H9 (cell line): ENCODE measurements at regions not wholly inside any gene's neighbourhood (a gene's known extent, or its start where the extent isn't known, plus 50 kb on each side); places are given as distances from the start of the nearest gene placed in this dataset.
A peak's percentile ranks its signal among the peaks of the same experiment; 100 is the strongest.

ENCODE experiments used
- DNase-seq: peaks from one replicate; pipeline ENCODE4 v3.0.0-alpha.2; 2017
- H2AFZ ChIP-seq: one replicate; pipeline ENCODE4 v1.6.1; 2013; ENCODE audit warnings: mild to moderate bottlenecking, low read length, control low read depth, moderate library complexity
- H2AK5ac ChIP-seq: 2 replicates; pipeline ENCODE4 v1.6.1; 2013; ENCODE audit warnings: low read length, control low read depth, mixed read lengths; ENCODE audit not compliant: insufficient read length
- H2BK120ac ChIP-seq: one replicate; pipeline ENCODE4 v1.6.1; 2013; ENCODE audit warnings: low read depth, mild to moderate bottlenecking, low read length, control low read depth, inconsistent platforms; ENCODE audit not compliant: poor library complexity, severe bottlenecking
- H2BK12ac ChIP-seq: 2 replicates; pipeline ENCODE4 v1.6.1; 2013; ENCODE audit warnings: low read length, control low read depth, mixed read lengths, low read depth; ENCODE audit not compliant: insufficient read length
- H2BK15ac ChIP-seq: 2 replicates; pipeline ENCODE4 v1.6.1; 2013; ENCODE audit warnings: low read depth, low read length, control low read depth
- H2BK20ac ChIP-seq: one replicate; pipeline ENCODE4 v1.6.1; 2013; ENCODE audit warnings: low read depth, mild to moderate bottlenecking, low read length, control low read depth, inconsistent platforms; ENCODE audit not compliant: poor library complexity, severe bottlenecking
- H2BK5ac ChIP-seq: 2 replicates; pipeline ENCODE4 v1.6.1; 2013; ENCODE audit warnings: low read length, control low read depth, mixed read lengths; ENCODE audit not compliant: insufficient read length
- H3K14ac ChIP-seq: 2 replicates; pipeline ENCODE4 v1.6.1; 2013; ENCODE audit warnings: low read length, control low read depth; ENCODE audit not compliant: insufficient read depth
- H3K18ac ChIP-seq: 2 replicates; pipeline ENCODE4 v1.6.1; 2013; ENCODE audit warnings: low read depth, mild to moderate bottlenecking, mixed read lengths, low read length, control low read depth; ENCODE audit not compliant: insufficient read length
- H3K23ac ChIP-seq: 2 replicates; pipeline ENCODE4 v1.6.1; 2013; ENCODE audit warnings: low read length, control low read depth, mixed read lengths, low read depth; ENCODE audit not compliant: insufficient read length
- H3K23me2 ChIP-seq: 2 replicates; pipeline ENCODE4 v1.6.1; 2013; ENCODE audit warnings: low read depth, mild to moderate bottlenecking, mixed read lengths, low read length, control low read depth; ENCODE audit not compliant: insufficient read length, poor library complexity, severe bottlenecking
- H3K27ac ChIP-seq: 2 replicates; pipeline ENCODE4 v1.5.1; 2013; ENCODE audit warnings: low read length, control low read depth, mixed read lengths, low read depth; ENCODE audit not compliant: insufficient read length
- H3K27me3 ChIP-seq: 2 replicates; pipeline ENCODE4 v1.6.1; 2013; ENCODE audit warnings: low read length, control low read depth, inconsistent platforms; ENCODE audit not compliant: insufficient read depth
- H3K4ac ChIP-seq: 2 replicates; pipeline ENCODE4 v1.6.1; 2013; ENCODE audit warnings: low read depth, mild to moderate bottlenecking, control low read depth, inconsistent platforms, low read length, moderate library complexity
- H3K4me1 ChIP-seq: 2 replicates; pipeline ENCODE4 v1.6.1; 2013; ENCODE audit warnings: low read length, control low read depth, inconsistent platforms; ENCODE audit not compliant: insufficient read depth
- H3K4me2 ChIP-seq: 2 replicates; pipeline ENCODE4 v1.6.1; 2013; ENCODE audit warnings: low read length, control low read depth, mixed read lengths; ENCODE audit not compliant: insufficient read length, insufficient read depth
- H3K56ac ChIP-seq: 2 replicates; pipeline ENCODE4 v1.6.1; 2013; ENCODE audit warnings: low read depth, mild to moderate bottlenecking, mixed read lengths, low read length, control low read depth; ENCODE audit not compliant: insufficient read length
- H3K79me1 ChIP-seq: 2 replicates; pipeline ENCODE4 v1.6.1; 2013; ENCODE audit warnings: low read depth, mild to moderate bottlenecking, moderate library complexity, low read length, control low read depth, inconsistent platforms; ENCODE audit not compliant: insufficient read depth, poor library complexity, severe bottlenecking
- H3K79me2 ChIP-seq: 2 replicates; pipeline ENCODE4 v1.6.1; 2013; ENCODE audit warnings: low read length, control low read depth, inconsistent platforms; ENCODE audit not compliant: insufficient read depth
- H3K9ac ChIP-seq: 2 replicates; pipeline ENCODE4 v1.6.1; 2013; ENCODE audit warnings: low read length, control low read depth, mixed read lengths; ENCODE audit not compliant: insufficient read length; ENCODE audit errors: extremely low read depth
- H3K9me3 ChIP-seq: one replicate; pipeline ENCODE4 v1.6.1; 2013; ENCODE audit warnings: low read depth, low read length, inconsistent platforms; ENCODE audit not compliant: control insufficient read depth
- H3T11ph ChIP-seq: one replicate; pipeline ENCODE4 v1.6.1; 2013; ENCODE audit warnings: mild to moderate bottlenecking, low read length, control low read depth, inconsistent platforms
- H4K20me1 ChIP-seq: one replicate; pipeline ENCODE4 v1.6.1; 2013; ENCODE audit not compliant: control insufficient read depth, insufficient read length, insufficient read depth
- H4K5ac ChIP-seq: 2 replicates; pipeline ENCODE4 v1.6.1; 2013; ENCODE audit warnings: low read depth, mild to moderate bottlenecking, mixed read lengths, low read length, control low read depth; ENCODE audit not compliant: insufficient read length
- H4K8ac ChIP-seq: replicated peaks from 2 replicates; pipeline ENCODE4 v1.6.1; 2013; ENCODE audit warnings: low read length, control low read depth, mixed read lengths, low read depth; ENCODE audit not compliant: insufficient read length
- H4K91ac ChIP-seq: 2 replicates; pipeline ENCODE4 v1.6.1; 2013; ENCODE audit warnings: low read depth, mild to moderate bottlenecking, moderate library complexity, mixed read lengths, low read length, control low read depth; ENCODE audit not compliant: insufficient read length
- H3K27ac Mint-ChIP-seq, 3 experiments: 2 replicates in 2 of 3; 3 replicates in 1 of 3; pipeline ENCODE4 v1.8.0; 2020 to 2021; ENCODE audit warnings: mixed read lengths in 3 of 3, mild to moderate bottlenecking in 1 of 3, moderate library complexity in 1 of 3
- H3K27me3 Mint-ChIP-seq: 2 replicates; pipeline ENCODE4 v1.8.0; 2021; ENCODE audit warnings: low read depth, mild to moderate bottlenecking, moderate library complexity, mixed read lengths
- H3K36me3 Mint-ChIP-seq, 3 experiments: 2 replicates in 2 of 3; 3 replicates in 1 of 3; pipeline ENCODE4 v1.8.0; 2020 to 2021; ENCODE audit warnings: low read depth in 3 of 3, mixed read lengths in 3 of 3; ENCODE audit not compliant: insufficient read depth in 1 of 3
- H3K4me1 Mint-ChIP-seq, 2 experiments: 2 replicates each; pipeline ENCODE4 v1.8.0; 2020; ENCODE audit warnings: mixed read lengths in 2 of 2
- H3K4me3 Mint-ChIP-seq, 2 experiments: 2 replicates in 1 of 2; 3 replicates in 1 of 2; pipeline ENCODE4 v1.8.0; 2020 to 2021; ENCODE audit warnings: mild to moderate bottlenecking in 2 of 2, mixed read lengths in 2 of 2, moderate library complexity in 1 of 2
- H3K9me3 Mint-ChIP-seq, 2 experiments: 2 replicates in 1 of 2; 3 replicates in 1 of 2; pipeline ENCODE4 v1.8.0; 2020; ENCODE audit warnings: mild to moderate bottlenecking in 2 of 2, mixed read lengths in 2 of 2, moderate library complexity in 1 of 2
- WGBS: extraction: QIAGEN DNeasy Blood & Tissue Kit; methylation state at CpG from one replicate; pipeline ENCODE4 v1.1.7; 2013; ENCODE audit warnings: missing lambda C conversion rate, low lambda C conversion rate, mixed read lengths; ENCODE audit not compliant: insufficient read length; ENCODE audit errors: extremely low coverage; 5-methylcytosine and 5-hydroxymethylcytosine counted together
- TF ChIP-seq, protein P1 (sequence below): fragments of 200-600 bp; sonication (generic); conservative IDR thresholded peaks from 3 replicates; pipeline ENCODE4 v1.8.0; 2021; ENCODE audit warnings: antibody characterized with exemption, mild to moderate bottlenecking

DNA sequence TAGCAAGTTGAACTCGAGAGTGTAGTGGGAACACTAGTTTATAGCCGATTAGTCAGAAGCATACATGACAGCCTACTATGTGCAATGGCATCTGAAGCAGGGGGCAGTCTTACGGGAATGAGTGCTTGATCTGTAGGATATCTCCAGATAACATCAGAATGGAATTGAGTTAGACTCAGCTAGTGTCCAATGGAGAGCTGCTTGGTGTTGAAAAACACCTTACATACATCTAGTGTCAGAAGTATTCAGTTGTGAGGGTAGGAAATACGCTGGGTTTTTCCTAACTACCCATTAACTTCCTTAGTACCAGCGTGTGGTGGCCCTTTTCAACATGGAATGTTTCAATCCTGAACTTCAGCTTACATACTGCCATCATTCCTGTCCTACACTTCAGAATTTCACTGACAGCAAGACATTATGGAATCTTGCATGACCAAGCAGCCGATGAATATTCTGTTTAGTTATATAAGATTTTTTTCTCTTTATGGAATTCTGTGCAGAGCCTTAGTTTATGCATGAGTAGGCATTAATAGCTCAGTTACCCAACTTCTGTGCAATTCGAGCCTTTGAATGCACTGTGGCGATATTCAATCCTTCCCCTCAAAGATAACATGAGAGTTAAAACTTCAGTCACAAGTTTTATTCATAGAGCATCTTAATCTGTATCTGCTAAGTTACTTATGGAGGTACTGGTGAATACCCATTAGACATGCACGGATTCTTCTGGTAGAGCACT is 218.6 kb upstream of the MOCS1 start:
- no peak overlapping the region for H3K4me3 Mint-ChIP-seq
- Histone ChIP-seq H3K9me3 (no peaks in the 10 kb centered on the region), H3K56ac (no peak overlapping the region), H2BK12ac (no peak overlapping the region), H3K79me2 (no peaks in the 10 kb centered on the region), H2BK120ac (no peak overlapping the region), H4K20me1 (no peaks in the 10 kb centered on the region), H3K79me1 (no peaks in the 10 kb centered on the region), H3K14ac (no peak overlapping the region), H2BK15ac (no peak overlapping the region), H4K91ac (no peak overlapping the region), H4K8ac (no peak overlapping the region), H4K5ac (no peak overlapping the region), H3K27me3 (no peaks in the 10 kb centered on the region), H3K18ac (no peak overlapping the region), H3K9ac (no peak overlapping the region), H3K27ac (no peak overlapping the region), H2BK5ac (no peak overlapping the region), H3K4ac (no peak overlapping the region), H3K23ac (no peak overlapping the region), H2AFZ (no peak overlapping the region), H2BK20ac (no peak overlapping the region), H3K4me1 (no peaks in the 10 kb centered on the region), H3T11ph (no peak overlapping the region), H3K23me2 (no peaks in the 10 kb centered on the region), H3K4me2 (no peak overlapping the region), H2AK5ac (no peak overlapping the region)
- peak overlapping the region in 1 of 3 experiments; percentile 75; a peak in 1 of 7 replicates for H3K27ac Mint-ChIP-seq
- H3K9me3 Mint-ChIP-seq: no peaks in the 10 kb centered on the region
- no CpG with 5 or more reads among the region's 9 CpGs for WGBS
- no peak for DNase-seq
- peaks cover 35% of the 10 kb centered on the region for H3K27me3 Mint-ChIP-seq
- no peaks in the 10 kb centered on the region for H3K36me3 Mint-ChIP-seq
- H3K4me1 Mint-ChIP-seq: no peaks in the 10 kb centered on the region
- TF ChIP-seq, protein P1, sequence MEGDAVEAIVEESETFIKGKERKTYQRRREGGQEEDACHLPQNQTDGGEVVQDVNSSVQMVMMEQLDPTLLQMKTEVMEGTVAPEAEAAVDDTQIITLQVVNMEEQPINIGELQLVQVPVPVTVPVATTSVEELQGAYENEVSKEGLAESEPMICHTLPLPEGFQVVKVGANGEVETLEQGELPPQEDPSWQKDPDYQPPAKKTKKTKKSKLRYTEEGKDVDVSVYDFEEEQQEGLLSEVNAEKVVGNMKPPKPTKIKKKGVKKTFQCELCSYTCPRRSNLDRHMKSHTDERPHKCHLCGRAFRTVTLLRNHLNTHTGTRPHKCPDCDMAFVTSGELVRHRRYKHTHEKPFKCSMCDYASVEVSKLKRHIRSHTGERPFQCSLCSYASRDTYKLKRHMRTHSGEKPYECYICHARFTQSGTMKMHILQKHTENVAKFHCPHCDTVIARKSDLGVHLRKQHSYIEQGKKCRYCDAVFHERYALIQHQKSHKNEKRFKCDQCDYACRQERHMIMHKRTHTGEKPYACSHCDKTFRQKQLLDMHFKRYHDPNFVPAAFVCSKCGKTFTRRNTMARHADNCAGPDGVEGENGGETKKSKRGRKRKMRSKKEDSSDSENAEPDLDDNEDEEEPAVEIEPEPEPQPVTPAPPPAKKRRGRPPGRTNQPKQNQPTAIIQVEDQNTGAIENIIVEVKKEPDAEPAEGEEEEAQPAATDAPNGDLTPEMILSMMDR: no peak
